ENCODE measurements at regions not wholly inside any gene's neighbourhood (a gene's known extent, or its start where the extent isn't known, plus 50 kb on each side); places are given as distances from the start of the nearest gene placed in this dataset.

- no peak for DNase-seq (ENCODE audit: low read depth in 2 of 2)
- H3K4me3 ChIP-seq (replicated peaks in 1 of 2; ENCODE audit: low read depth in 2 of 2, low read length in 2 of 2), result no peak overlapping the region
- no peak for TF ChIP-seq CTCF (IDR thresholded peaks at IDR 0.05; ENCODE audit: low read depth, low read length)
These were observed 406.9 kb downstream of the SFMBT2 start for GRCh38 chr10:7003831-7004395.

DNA sequence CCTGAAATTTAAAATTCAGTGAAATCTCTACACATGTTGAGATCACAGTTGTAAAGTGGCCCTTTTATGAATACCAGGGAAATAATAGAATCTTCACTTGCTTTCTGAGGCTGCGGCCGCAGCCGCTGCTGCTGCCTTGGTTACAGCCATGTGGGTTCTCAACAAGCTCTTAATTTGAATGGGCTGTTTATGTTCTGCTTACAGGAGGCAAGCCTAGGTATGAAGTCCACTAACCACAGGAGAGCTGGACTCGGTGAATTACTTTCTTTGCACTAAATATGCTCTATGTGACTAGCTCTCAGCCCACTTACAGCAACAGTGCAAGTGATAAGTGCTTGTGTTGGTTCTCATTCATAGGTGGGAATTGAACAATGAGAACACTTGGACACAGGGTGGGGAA is 410.8 kb downstream of the SFMBT2 start:
- no peak for TF ChIP-seq CTCF (IDR thresholded peaks at IDR 0.05; ENCODE audit: low read depth, low read length)
- H3K4me3 ChIP-seq (replicated peaks in 1 of 2; ENCODE audit: low read depth in 2 of 2, low read length in 2 of 2), result no peak overlapping the region
- no peak for DNase-seq (ENCODE audit: low read depth in 2 of 2)

GRCh38 chr10:6999232-6999925 is 411.5 kb downstream of the SFMBT2 start:
- no peak overlapping the region for H3K4me3 ChIP-seq (replicated peaks in 1 of 2; ENCODE audit: low read depth in 2 of 2, low read length in 2 of 2)
- DNase-seq (ENCODE audit: low read depth in 2 of 2), result no peak
- no peak for TF ChIP-seq CTCF (IDR thresholded peaks at IDR 0.05; ENCODE audit: low read depth, low read length)

DNA sequence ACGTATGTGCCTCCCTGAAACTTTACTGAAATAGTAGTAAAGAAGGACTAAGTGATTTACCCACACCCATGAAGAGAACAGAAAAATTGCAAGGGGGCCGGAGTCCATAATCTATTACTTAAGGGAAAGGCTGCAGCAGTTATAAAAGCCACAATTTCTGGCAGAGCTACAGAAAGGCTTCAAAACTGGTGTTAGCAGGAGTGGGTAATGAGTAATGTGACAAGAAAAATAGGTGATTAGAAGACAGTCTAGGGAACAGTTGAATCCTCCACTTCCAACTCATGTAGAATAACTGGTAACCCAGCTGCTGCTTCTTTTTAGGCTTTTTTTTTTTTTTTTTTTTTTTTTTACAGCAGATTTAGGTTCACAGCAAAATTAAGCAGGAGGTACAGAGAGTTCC is 413.3 kb downstream of the SFMBT2 start:
- DNase-seq (ENCODE audit: low read depth in 2 of 2), result no peak
- H3K4me3 ChIP-seq (replicated peaks in 1 of 2; ENCODE audit: low read depth in 2 of 2, low read length in 2 of 2), result no peak overlapping the region
- TF ChIP-seq CTCF (IDR thresholded peaks at IDR 0.05; ENCODE audit: low read depth, low read length), result no peak

GRCh38 chr10:6996431-6996830 is 414.4 kb downstream of the SFMBT2 start:
- no peak overlapping the region for H3K4me3 ChIP-seq (replicated peaks in 1 of 2; ENCODE audit: low read depth in 2 of 2, low read length in 2 of 2)
- no peak for DNase-seq (ENCODE audit: low read depth in 2 of 2)
- TF ChIP-seq CTCF (IDR thresholded peaks at IDR 0.05; ENCODE audit: low read depth, low read length), result no peak

- no peak for TF ChIP-seq CTCF (IDR thresholded peaks at IDR 0.05; ENCODE audit: low read depth, low read length)
- peak in 1 of 2 donors; percentile 7 for DNase-seq (ENCODE audit: low read depth in 2 of 2)
These were observed 415.0 kb downstream of the SFMBT2 start for GRCh38 chr10:6995831-6996230.

More at GRCh38 chr10:6995831-6996230, 415.0 kb downstream of the SFMBT2 start:
- H3K4me3 ChIP-seq (replicated peaks in 1 of 2; ENCODE audit: low read depth in 2 of 2, low read length in 2 of 2), result no peak overlapping the region

Data from cardiac fibroblast (primary cell).